HG02678 (cell line): ENCODE measurements at regions not wholly inside any gene's neighbourhood (a gene's known extent, or its start where the extent isn't known, plus 50 kb on each side); places are given as distances from the start of the nearest gene placed in this dataset.
"Not testable (repeated sequence)": the region's sequence is repeated elsewhere in the genome, so short reads cannot be mapped to it uniquely, and the experiment has no call there.

Experiments used
- ATAC-seq: cut with Tn5 transposase; IDR thresholded peaks from one replicate; pipeline ENCODE4 v1.9.1; 2021; ENCODE audit warnings: mild to moderate bottlenecking, moderate library complexity; ENCODE audit not compliant: unreplicated experiment

DNA sequence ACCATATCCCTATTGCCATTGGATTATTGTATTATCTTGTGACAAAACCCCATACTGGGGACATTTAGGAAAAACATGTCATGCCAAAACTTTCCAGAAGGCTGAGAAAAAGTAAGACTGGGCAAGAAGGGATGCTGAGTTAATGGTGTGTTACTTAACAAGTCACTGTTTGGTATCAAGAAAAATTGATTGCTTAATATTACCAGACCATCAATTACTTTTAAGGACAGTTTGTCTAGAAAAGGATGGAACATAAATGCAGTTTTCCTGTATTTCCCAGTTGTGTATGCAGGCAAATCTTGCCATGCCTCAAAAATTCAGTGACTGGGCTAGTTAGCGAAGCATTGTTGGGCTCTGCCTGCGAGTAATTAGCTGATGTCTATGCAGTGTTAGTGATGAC is 705.6 kb upstream of the MIR17HG start:
- no peak for ATAC-seq

DNA sequence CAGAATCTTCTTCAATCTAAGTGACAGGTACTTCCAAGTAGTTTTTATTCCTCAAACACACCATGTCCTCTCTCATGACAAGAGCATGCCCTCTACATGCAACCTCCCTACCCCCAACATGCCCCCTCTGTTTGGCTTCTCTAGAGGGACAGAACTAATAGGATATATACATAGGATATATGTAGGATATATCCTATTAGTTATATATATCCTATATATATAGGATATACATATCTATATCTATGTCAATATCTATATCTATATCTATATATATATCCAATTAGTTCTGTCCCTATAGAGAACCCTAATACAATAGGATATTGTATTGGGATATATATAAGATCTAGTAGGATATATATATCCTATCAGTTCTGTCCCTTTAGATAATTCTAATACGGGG is 701.9 kb upstream of the MIR17HG start:
- ATAC-seq: no peak

DNA sequence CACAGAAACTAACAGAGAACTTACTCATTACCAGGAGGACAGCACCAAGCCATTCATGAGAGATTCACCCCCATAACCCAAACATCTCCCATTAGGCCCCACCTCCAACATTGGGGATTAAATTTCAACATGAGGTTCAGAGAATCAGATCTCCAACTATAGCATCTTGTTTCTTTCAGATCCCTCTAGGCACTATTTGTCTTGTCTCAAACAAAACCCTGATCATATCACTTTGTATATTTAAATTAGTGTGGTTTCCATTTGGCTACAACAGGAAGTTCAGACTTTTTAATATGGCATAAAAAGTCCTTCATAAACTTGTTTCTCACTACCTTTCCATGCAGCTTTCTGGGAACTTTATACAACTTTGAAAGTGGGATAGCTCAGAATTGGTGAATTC is 699.0 kb upstream of the MIR17HG start:
- no peak for ATAC-seq

DNA sequence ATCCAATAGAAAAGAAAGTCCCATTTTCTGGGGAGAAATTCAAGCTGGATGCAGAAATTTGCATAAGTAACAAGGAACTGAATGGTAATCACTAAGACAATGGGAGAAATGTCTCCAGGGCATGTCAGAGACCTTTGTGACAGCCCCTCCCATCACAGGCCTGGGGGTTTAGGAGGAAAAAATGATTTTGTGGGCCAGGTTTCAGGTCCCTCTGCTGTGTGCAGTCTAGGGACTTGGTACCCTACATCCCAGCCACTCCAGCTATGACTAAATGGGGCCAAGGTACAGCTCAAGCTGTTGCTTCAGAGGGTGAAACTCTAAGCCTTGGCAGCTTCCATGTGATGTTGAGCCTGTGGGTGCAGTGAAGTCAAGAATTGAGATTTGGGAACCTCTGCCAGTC is 695.5 kb upstream of the MIR17HG start:
- ATAC-seq: no peak

DNA sequence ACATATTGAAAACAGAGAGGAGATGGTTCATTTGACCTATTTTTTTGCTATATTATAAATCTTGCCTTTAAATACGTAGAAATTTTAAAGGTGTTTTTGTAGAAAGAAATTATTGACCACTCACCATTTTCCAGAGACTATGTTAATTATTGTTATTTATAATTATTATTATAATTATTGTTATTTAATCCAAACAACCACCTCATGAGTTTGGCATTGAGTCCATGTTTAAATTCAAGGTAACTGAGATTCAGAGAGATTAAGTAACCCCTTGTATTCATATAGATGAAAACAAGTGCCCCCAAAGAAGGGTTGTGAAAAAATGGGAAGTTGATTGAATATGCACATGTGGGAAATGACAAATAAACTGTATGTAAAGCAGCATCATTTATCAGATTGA is 692.5 kb upstream of the MIR17HG start:
- ATAC-seq: no peak

DNA sequence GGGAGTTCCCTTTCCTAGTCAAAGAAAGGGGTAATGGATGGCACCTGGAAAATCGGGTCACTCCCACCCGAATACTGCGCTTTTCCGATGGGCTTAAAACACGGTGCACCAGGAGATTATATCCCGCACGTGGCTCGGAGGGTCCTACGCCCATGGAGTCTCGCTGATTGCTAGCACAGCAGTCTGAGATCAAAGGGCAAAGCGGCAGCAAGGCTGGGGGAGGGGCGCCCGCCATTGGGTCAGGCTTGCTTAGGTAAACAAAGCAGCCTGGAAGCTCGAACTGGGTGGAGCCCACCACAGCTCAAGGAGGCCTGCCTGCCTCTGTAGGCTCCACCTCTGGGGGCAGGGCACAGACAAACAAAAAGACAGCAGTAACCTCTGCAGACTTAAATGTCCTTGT is 683.3 kb upstream of the MIR17HG start:
- ATAC-seq: not testable (repeated sequence)

DNA sequence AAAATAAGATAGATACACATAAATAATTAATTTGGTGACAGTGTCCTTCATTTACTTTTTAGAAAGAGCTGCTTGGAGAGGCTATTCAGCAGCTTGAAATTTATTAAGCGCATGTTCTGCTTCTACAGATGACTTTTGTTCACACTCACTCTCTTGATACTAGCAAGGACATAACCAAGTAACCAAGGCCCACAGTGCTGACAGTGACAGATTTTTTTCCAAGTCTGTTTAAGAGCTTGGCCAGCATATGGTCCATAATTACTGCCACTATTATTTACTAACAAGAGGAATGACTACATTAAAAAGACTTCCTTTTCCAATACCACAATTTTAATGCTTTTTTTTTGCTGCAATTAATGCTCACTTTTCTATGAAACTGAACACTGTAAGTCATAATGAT is 673.7 kb upstream of the MIR17HG start:
- ATAC-seq: no peak

DNA sequence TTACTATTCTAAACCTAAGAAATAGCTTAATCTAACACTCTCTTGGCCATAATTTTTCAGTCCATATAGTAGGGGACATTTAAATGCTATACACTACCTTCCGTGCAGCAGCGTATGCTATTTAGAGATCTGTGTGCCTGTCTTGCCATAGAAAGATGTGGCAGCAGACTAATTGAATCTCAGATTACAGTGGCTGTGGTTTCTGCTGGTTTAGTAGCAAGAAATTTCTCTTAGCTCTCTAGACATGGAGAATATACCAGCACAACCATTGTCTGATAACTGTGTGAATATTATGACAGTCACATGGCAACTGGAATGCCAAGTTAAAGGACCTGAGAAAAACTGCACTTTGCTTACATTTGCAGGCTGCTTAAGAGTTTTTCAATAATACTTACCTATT is 672.4 kb upstream of the MIR17HG start:
- no peak for ATAC-seq

DNA sequence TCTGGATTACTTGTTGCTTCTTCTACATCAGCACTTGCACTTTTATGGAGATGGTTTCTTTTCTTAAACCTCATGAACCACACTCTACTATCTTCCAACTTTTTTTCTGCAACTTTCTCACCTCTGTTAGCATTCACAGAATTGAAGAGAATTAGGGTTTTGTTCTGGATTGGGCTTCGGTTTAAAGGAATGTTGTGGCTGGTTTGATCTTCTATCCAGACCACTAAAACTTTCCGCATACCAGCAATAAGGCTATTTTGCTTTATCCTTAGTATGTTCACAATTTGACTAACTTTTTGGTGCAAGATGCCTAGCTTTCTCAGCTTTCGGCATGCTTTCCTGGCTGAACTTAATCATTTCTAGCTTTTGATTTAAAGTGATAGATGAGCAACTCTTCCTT is 666.7 kb upstream of the MIR17HG start:
- ATAC-seq: no peak

DNA sequence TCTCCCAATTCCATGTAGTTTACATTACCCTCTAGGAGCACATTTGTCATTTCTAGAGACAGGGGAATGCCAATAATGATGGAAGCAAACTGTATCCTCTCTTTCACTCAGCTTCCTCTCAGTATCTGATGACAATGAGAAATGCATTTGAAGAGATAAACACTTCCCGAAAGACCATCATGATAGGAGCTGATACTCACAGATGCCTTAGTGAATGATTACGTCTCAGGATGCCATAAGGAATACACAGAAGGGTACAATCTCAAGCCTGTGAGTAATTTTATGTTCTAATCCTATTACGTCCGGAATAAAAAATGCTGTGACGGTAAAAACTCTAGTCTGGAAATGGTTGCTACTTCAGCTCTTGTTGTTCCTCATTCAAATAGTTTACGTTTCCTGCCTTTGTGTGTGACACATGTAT is 663.8 kb upstream of the MIR17HG start:
- no peak for ATAC-seq

DNA sequence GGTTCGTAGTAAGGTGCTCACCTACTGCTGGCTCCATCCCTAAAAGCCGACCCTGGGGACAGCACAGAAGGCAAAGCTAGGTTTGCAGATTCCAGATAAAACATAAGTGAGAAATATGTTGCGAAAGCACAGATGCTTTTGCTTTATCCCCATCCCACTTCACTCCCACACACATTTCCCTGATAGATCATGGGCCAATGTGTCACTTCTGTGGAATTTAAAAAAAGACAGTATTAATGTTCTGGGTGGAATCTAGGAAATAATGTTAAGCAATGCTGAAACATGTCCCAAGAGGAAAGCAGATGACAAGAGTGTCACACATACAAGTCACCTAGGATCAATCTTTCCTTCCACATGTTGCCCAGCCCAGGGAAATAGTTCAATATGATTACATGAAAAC is 661.0 kb upstream of the MIR17HG start:
- ATAC-seq: no peak

DNA sequence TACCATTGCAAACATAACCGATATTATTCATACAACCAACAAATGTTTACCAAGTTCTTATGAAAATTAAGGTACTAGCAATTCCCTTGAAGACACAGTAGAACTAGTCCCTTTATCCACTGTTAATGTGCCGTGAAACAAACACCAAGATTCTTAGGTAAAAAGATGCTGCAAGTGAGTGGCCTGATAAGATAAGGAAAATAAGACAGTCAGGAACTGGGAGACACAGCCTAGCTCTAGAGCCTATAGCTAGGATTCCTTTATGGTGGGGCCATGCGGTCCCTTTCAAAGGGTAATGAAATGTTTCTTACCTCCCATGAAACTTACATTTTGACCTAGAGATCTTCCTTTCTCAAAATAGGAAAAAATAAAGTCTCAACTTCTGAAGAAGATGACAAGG is 658.4 kb upstream of the MIR17HG start:
- no peak for ATAC-seq

DNA sequence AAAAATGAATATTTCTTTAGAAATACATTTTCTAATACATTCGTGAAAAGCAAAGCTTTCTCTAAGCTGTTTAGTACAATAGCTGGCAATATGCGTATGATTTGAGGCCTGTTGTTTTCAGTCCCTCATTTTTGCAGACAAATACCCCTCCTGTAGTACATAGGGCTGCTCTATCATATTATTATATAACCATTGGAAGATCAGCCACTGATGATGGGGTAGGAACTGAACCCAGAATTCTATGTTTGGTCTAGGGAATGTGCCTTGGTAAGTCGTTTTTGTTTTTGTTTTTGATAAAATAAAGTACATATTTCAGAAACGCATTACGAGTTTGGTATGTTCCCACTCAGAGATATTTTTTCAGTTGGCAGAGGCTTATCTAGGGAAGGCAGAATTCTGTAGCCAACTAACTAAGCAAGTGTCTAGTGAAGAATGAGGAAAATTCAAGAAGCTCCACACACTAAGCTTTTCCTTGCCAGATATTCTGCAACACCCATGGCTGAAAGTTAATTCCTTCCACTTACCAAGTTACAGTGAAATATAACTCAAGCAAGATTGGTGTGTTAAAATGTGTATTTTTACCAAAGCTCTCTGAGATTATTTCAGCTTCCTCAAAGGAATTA is 656.9 kb upstream of the MIR17HG start:
- no peak for ATAC-seq

DNA sequence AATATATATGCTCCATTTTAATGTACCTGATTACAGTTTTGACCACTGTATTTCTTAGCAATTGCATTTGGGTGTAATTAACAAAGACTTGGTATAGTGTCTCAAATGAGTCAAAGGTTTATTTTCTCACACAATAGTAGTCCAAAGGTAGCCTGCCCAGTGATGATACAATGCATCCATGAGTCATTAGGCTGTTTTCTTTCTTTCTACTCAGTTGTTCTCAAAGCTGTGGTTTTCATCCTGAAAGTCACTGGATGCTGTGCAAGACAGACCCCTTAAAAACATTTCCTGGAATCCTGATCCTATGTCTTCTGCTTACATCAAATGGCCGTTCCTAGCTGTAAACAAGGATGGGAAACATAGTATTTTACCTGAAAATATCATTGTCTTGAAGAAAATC is 651.2 kb upstream of the MIR17HG start:
- no peak for ATAC-seq

DNA sequence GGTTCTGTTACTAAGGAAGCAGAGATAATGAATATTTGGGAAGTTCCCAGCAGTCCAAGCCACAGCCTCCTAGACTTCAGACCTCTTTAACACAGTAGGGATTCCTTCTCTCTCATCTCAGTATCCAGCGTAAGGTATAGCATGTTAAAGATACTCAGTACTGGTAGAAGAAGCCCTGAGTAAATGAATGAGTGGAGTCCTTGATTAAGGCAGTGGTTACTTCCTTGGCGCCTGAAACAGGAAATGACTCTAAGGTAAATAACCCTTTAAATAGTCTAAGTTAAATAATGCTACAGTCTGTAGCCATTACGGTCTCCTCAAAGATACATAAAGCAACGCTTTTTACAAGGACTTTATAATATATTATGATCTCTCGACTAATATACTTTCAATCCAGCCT is 650.8 kb upstream of the MIR17HG start:
- no peak for ATAC-seq

DNA sequence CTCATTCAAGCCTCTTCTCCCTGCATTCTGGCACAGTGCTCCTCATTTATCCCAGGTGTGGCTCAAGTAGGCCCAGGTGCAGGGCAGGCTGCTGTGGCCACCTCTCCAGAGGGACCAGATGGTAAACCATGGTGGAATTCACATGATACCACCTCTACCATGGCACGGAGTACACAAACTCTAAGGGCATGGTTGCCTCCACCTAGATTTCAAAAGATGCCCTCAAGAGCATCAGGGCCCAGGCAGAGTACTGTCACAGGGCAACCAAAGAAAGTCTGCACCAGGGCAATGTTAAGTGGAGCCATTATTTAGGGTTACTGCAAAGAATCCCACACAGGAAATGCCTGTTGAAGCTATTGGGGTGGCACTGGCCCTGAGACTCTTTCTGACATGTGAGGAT is 647.1 kb upstream of the MIR17HG start:
- ATAC-seq: no peak

DNA sequence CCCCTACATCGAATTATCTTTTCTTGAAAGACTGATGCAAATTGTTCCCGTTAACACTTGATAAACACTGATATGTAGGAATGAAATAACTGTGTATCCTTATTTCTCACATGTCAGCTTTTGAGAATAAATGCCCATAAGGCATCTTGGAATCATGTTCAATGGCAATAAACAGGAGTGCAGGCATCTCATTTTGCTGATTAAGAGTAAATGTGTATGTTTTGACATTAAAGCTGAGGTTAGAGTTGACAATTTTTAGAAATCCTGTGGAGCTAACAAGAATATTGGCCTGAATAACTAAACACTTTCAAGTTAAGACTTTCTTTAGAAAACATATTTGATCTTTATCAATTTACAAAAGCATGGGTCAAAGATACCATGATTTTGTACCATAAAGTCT is 646.2 kb upstream of the MIR17HG start:
- no peak for ATAC-seq

DNA sequence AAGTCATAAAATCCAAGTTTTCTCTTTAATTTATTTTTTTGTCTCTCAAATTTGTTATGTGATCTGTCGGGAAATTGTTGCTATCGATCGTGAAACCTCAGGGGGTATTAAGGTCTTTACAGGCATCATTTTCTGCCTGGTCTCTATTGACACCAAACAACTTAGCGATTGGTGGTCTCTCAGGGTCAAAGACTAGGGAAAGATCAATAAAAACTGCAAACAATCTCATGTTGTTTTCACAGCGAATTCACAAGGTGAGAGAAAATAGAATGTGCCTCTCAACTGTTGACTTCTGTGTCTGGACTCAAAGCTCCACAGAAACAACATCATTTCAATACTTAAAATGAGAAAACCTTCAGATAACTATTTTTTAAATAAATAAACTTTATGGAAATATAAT is 645.4 kb upstream of the MIR17HG start:
- ATAC-seq: no peak

DNA sequence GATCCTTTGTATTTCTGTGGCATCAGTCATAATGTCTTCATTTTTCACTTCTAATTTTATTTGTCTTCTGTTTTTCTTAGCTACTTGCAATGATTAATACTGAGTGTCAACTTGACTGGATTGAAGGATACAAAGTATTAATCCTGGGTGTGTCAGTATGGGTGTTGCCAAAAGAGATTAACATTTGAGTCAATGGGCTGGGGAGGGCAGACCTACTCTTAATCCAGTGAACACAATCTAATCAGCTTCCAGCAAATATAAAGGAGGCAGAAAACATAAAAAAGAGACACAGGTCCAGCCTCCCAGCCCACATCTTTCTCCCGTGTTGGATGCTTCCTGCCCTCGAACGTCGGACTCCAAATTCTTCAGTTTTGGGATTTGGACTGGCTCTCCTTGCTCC is 640.9 kb upstream of the MIR17HG start:
- ATAC-seq: no peak

DNA sequence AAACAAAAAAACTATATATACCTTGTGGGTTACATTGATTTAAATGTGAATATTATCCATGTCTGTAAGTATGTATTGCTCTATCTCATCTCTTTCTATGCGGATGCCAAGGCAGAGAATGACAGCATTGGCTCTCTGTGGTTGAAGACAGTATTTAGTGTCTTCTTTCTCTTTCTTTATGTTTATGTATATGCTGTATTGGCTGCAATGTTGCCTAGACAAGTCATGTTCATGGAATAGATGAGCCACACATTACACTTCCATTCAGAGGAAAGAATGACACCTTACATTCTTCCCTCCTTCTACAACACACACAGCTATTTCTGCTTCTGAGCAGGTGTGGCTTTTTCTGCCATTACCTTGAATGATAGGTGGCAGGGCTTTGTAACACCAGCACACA is 639.4 kb upstream of the MIR17HG start:
- no peak for ATAC-seq

DNA sequence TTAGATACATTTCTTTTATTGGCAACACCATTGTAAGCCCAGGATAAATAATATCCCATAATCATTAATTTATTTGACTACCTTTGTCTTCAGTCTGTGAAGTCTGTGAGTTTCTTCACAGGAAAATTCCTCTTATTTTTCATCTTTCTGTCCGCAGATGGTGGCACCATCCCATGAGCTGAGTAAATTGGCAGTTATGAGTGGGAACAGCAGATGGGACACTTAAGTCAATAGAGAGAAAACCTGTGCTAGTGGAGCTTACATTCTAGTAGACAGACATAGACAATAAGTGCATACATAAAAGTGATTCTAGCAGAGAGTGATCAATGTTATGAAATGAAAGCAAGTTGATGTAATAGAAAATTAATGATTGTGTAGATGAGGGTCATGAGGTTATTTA is 638.2 kb upstream of the MIR17HG start:
- no peak for ATAC-seq

DNA sequence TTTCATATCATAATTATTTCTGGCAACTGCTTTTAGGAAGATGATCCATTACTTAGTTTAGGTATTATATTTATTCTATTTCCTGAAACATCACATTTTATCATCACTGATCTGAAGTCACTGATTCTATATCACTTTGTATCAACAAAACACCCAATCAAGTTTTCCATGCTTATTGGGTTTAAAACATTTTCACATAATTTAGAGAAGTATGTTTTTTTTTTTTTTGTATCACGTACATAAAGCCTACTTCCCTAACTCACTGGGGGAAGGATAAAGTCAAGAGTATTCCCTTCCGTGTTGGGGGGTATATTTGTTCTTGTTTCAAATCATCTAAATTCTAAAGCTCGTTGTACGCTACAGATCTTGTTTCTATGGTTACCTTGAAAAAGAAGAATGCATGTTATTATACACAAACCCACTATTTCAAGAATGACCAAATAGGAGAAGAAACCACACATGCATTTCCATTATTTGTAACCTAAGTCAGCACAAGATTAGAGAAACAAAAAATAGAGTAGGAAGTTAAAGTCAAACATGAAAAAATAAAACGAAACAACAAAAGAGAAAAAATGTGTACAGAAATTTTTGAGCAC is 637.2 kb upstream of the MIR17HG start:
- no peak for ATAC-seq

DNA sequence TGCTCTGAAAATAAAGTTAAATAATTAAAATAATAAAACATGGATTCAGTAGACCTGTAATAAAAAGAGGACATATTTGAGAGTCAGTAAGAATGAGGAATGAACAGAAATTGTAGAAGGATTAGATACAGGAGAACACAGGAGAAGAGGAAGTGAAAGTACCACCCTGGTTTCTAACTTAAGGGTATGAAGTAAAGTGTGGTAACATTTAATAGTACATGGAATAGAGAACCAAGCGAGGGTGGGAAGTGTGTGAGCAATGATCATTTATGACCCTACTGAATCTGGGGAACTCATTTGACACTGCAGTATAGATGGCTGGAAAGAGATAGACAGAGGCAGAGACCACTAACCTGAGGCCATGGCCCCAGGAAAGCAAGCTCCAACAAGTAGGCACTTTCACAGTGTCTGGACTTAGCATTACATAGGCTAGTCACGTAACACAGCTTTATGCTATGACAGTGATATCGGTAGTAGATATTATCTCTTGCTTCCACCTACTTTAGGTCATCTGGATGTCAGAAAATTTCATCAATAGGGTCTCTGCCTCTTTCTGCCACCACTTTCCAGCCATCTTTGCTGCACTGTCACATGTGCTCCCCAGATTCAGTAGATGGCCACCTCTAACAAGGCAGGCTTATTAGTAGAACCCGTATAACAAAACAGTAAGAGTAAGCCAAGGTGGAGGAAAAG is 633.9 kb upstream of the MIR17HG start:
- no peak for ATAC-seq
